GM23248 (cell line): ENCODE measurements at regions not wholly inside any gene's neighbourhood (a gene's known extent, or its start where the extent isn't known, plus 50 kb on each side); places are given as distances from the start of the nearest gene placed in this dataset.

Source experiments
- DNase-seq: peaks from one replicate; pipeline ENCODE4 v3.0.0-alpha.2; 2015
- H2AFZ ChIP-seq: fragments of 200-600 bp; sonication (generic); 2 replicates; pipeline ENCODE4 v1.6.1; 2016; ENCODE audit warnings: antibody characterized with exemption
- H3F3A ChIP-seq: fragments of 200-600 bp; sonication (generic); 2 replicates; pipeline ENCODE4 v1.6.1; 2016; ENCODE audit warnings: mild to moderate bottlenecking, antibody characterized with exemption, mixed run types; ENCODE audit not compliant: insufficient read depth
- H3K27ac ChIP-seq: fragments of 200-600 bp; sonication (generic); 2 replicates; pipeline ENCODE4 v1.5.1; 2016; ENCODE audit warnings: mild to moderate bottlenecking
- H3K27me3 ChIP-seq: fragments of 200-600 bp; sonication (generic); replicated peaks from 2 replicates; pipeline ENCODE4 v1.6.1; 2016; ENCODE audit warnings: mild to moderate bottlenecking; ENCODE audit not compliant: insufficient read depth
- H3K36me3 ChIP-seq: fragments of 200-600 bp; sonication (generic); 2 replicates; pipeline ENCODE4 v1.6.1; 2016; ENCODE audit warnings: low read depth, mild to moderate bottlenecking
- H3K4me1 ChIP-seq: fragments of 200-600 bp; sonication (generic); 2 replicates; pipeline ENCODE4 v1.6.1; 2016; ENCODE audit warnings: mild to moderate bottlenecking; ENCODE audit not compliant: insufficient read depth
- H3K4me2 ChIP-seq: fragments of 200-600 bp; sonication (generic); one replicate; pipeline ENCODE4 v1.6.1; 2016; ENCODE audit warnings: mild to moderate bottlenecking; ENCODE audit not compliant: unreplicated experiment
- H3K4me3 ChIP-seq: fragments of 200-600 bp; sonication (generic); 2 replicates; pipeline ENCODE4 v1.5.1; 2016; ENCODE audit warnings: mild to moderate bottlenecking
- H3K79me2 ChIP-seq: fragments of 200-600 bp; sonication (generic); 2 replicates; pipeline ENCODE4 v1.6.1; 2016; ENCODE audit warnings: mild to moderate bottlenecking; ENCODE audit not compliant: insufficient read depth
- H3K9ac ChIP-seq: fragments of 200-600 bp; sonication (generic); 2 replicates; pipeline ENCODE4 v1.6.1; 2016; ENCODE audit warnings: mild to moderate bottlenecking
- H3K9me2 ChIP-seq: fragments of 200-600 bp; sonication (generic); 2 replicates; pipeline ENCODE4 v1.6.1; 2016; ENCODE audit warnings: mixed run types, mild to moderate bottlenecking, moderate library complexity; ENCODE audit not compliant: insufficient read depth
- H3K9me3 ChIP-seq: fragments of 200-600 bp; sonication (generic); one replicate; pipeline ENCODE4 v1.6.1; 2017; ENCODE audit warnings: low read depth
- H4K20me1 ChIP-seq: fragments of 200-600 bp; sonication (generic); 2 replicates; pipeline ENCODE4 v1.6.0; 2016; ENCODE audit not compliant: insufficient read depth
- EZH2 ChIP-seq: fragments of 200-600 bp; sonication (generic); IDR thresholded peaks from 2 replicates; pipeline ENCODE4 v1.6.1; 2018; ENCODE audit warnings: antibody characterized with exemption, mild to moderate bottlenecking; ENCODE audit not compliant: insufficient read depth, poor library complexity, severe bottlenecking
- EZH2phosphoT487 ChIP-seq: fragments of 200-600 bp; sonication (generic); IDR thresholded peaks from 2 replicates; pipeline ENCODE4 v1.6.1; 2018; ENCODE audit warnings: antibody characterized with exemption, moderate library complexity, mild to moderate bottlenecking, low read depth; ENCODE audit not compliant: insufficient read depth
- WGBS, 2 experiments: methylation state at CpG; one replicate each; pipeline ENCODE4 v1.1.6; 2015 to 2017; ENCODE audit warnings: low lambda C conversion rate in 2 of 2, low coverage in 1 of 2; ENCODE audit errors: missing lambda C conversion rate in 2 of 2; 5-methylcytosine and 5-hydroxymethylcytosine counted together
- in situ Hi-C: fragments of 300-500 bp; cut with MboI; formaldehyde crosslinking; loops from 2 replicates; pipeline ENCODE4 v1.15.0; 2020

DNA sequence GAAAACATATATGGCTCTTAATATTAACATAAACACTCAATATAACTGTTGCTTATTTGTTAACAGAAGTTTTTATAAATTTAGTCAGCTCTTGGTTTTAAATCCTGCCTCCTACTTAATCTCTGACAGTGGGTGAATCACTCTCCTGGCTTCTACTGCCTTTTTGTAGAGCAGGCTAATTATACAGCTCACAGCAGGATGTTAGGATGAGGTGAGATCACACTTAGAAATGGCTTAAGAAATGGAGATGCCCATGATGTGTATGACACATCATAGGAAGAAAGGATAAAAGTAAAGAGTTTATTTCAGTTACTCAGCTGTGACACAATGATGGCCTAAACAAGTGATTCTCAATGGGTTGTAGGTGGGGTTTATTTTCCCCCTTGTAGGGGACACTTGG, 345.6 kb downstream of the SPRY2 start:
- in situ Hi-C loops = no loop called here
- Histone ChIP-seq H3K9ac (no peak overlapping the region), H3K36me3 (no peaks in the 10 kb centered on the region), H2AFZ (no peak overlapping the region), H3K9me3 (no peaks in the 10 kb centered on the region), H3K9me2 (no peaks in the 10 kb centered on the region), H3K4me3 (no peak overlapping the region), H3F3A (peaks cover 30% of the 10 kb centered on the region), H3K4me1 (peaks cover 21% of the 10 kb centered on the region), H3K27me3 (no peaks in the 10 kb centered on the region), H3K27ac (peak overlapping the region; percentile 63), H4K20me1 (no peaks in the 10 kb centered on the region), H3K79me2 (no peaks in the 10 kb centered on the region), H3K4me2 (peak overlapping the region; percentile 37)
- peak; percentile 95 for DNase-seq
- TF ChIP-seq EZH2 = no peak
- TF ChIP-seq EZH2phosphoT487 = no peak

- Histone ChIP-seq H3K9me3 (no peaks in the 10 kb centered on the region), H3K27ac (no peak overlapping the region), H3K9ac (no peak overlapping the region), H3K9me2 (no peaks in the 10 kb centered on the region), H3K79me2 (no peaks in the 10 kb centered on the region), H3K4me2 (no peak overlapping the region), H3K36me3 (no peaks in the 10 kb centered on the region), H3F3A (peaks cover 61% of the 10 kb centered on the region), H3K4me1 (peaks cover 52% of the 10 kb centered on the region), H2AFZ (no peak overlapping the region), H3K27me3 (no peaks in the 10 kb centered on the region), H3K4me3 (no peak overlapping the region), H4K20me1 (no peaks in the 10 kb centered on the region)
- in situ Hi-C loops = no loop called here
- no peak for DNase-seq
- WGBS, 2 experiments = 98 to 100% methylated on average over 1 of the region's 1 CpG
- TF ChIP-seq EZH2 (no peak), EZH2phosphoT487 (no peak)
Observed at GRCh38 chr13:79992111-79992510, 348.8 kb downstream of the SPRY2 start.

DNA sequence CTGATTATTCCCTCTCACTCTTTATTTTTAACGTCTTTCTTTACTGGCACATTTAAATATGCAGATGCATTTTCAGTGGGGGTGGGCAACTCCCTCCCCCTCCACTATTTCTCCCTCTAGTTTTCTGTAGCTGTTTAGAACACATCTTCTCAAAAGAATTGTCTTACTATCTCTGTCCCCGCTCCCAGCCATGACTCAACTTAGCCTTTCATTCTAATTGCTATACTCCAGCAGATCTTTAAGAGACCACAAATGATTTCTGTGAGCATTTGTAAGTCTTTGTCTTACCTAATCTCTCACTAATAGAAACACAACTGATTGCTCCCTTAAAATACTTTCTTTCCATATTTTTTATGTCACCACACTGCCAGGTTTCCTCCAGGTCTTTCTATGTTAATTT, 350.9 kb downstream of the SPRY2 start:
- Histone ChIP-seq H3K4me1 (peaks cover 62% of the 10 kb centered on the region), H3K4me2 (peak overlapping the region; percentile 51), H2AFZ (peak overlapping the region; percentile 43)

GRCh38 chr13:79989217-79989661, 351.7 kb downstream of the SPRY2 start:
- no peaks in the 10 kb centered on the region for H3K36me3 ChIP-seq
- H4K20me1 ChIP-seq = no peaks in the 10 kb centered on the region
- H3F3A ChIP-seq = peaks cover 58% of the 10 kb centered on the region
- H3K4me2 ChIP-seq = peak overlapping the region; percentile 51
- in situ Hi-C loops = no loop called here
- H3K9ac ChIP-seq = peak overlapping the region; percentile 25
- H2AFZ ChIP-seq = no peak overlapping the region
- H3K79me2 ChIP-seq = no peaks in the 10 kb centered on the region
- no peaks in the 10 kb centered on the region for H3K9me2 ChIP-seq
- no peaks in the 10 kb centered on the region for H3K9me3 ChIP-seq
- WGBS, 2 experiments = 20 to 33% methylated on average over 3 of the region's 3 CpGs
- peaks cover 57% of the 10 kb centered on the region for H3K4me1 ChIP-seq
- H3K27me3 ChIP-seq = no peaks in the 10 kb centered on the region
- TF ChIP-seq EZH2 (no peak), EZH2phosphoT487 (no peak)
- H3K27ac ChIP-seq = peak overlapping the region; percentile 89
- H3K4me3 ChIP-seq = peak overlapping the region; percentile 32
- peak; percentile 78 for DNase-seq

More for the DNA sequence above, 350.9 kb downstream of the SPRY2 start:
- no peaks in the 10 kb centered on the region for H3K9me2 ChIP-seq
- H3K4me3 ChIP-seq = peak overlapping the region; percentile 32
- no peaks in the 10 kb centered on the region for H3K36me3 ChIP-seq
- peak overlapping the region; percentile 89 for H3K27ac ChIP-seq
- no peaks in the 10 kb centered on the region for H3K27me3 ChIP-seq
- peak overlapping the region; percentile 25; the same call in 1 of the 2 replicates for H3K9ac ChIP-seq
- peak; percentile 71 for DNase-seq
- in situ Hi-C loops = no loop called here
- no peaks in the 10 kb centered on the region for H3K9me3 ChIP-seq
- WGBS, 2 experiments = 26 to 38% methylated on average over 2 of the region's 2 CpGs
- H4K20me1 ChIP-seq = no peaks in the 10 kb centered on the region
- H3K79me2 ChIP-seq = no peaks in the 10 kb centered on the region
- no peak for TF ChIP-seq EZH2phosphoT487
- no peak for TF ChIP-seq EZH2
- H3F3A ChIP-seq = peaks cover 63% of the 10 kb centered on the region

DNA sequence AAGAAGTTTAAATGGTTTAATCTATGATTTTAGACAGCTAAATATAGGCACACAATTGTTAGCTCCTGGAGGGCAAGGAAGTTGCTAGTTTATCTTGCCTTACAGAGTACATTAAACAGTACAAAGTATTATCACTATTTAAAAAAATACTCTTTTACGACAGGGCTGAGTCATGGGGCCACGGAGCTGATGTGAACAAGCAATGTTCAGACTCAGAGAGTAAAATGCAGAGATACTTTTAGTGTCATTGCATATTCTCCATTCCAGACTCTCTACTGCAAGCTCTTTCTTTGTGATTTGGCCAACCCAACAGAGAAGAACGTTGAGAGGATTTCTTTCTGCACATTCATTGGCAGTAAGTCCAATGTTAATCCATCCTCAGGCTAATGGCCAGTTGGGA, 352.4 kb downstream of the SPRY2 start:
- H3K4me2 ChIP-seq = peak overlapping the region; percentile 51
- 1 to 4% methylated on average over 3 of the region's 3 CpGs for WGBS, 2 experiments
- H3K4me1 ChIP-seq = peaks cover 57% of the 10 kb centered on the region
- no peaks in the 10 kb centered on the region for H4K20me1 ChIP-seq
- in situ Hi-C loops = no loop called here
- no peak for TF ChIP-seq EZH2
- no peak for TF ChIP-seq EZH2phosphoT487
- H3K9me3 ChIP-seq = no peaks in the 10 kb centered on the region
- H3K36me3 ChIP-seq = no peaks in the 10 kb centered on the region
- H3K9ac ChIP-seq = peak overlapping the region; percentile 25; the same call in 1 of the 2 replicates
- peak; percentile 91 for DNase-seq
- H3K4me3 ChIP-seq = peak overlapping the region; percentile 32; the same call in 1 of the 2 replicates
- peak overlapping the region; percentile 89 for H3K27ac ChIP-seq
- H3K9me2 ChIP-seq = no peaks in the 10 kb centered on the region
- no peaks in the 10 kb centered on the region for H3K79me2 ChIP-seq
- no peaks in the 10 kb centered on the region for H3K27me3 ChIP-seq
- no peak overlapping the region for H2AFZ ChIP-seq
- H3F3A ChIP-seq = peaks cover 58% of the 10 kb centered on the region
